ENCODE measurements at regions not wholly inside any gene's neighbourhood (a gene's known extent, or its start where the extent isn't known, plus 50 kb on each side); places are given as distances from the start of the nearest gene placed in this dataset.

DNA sequence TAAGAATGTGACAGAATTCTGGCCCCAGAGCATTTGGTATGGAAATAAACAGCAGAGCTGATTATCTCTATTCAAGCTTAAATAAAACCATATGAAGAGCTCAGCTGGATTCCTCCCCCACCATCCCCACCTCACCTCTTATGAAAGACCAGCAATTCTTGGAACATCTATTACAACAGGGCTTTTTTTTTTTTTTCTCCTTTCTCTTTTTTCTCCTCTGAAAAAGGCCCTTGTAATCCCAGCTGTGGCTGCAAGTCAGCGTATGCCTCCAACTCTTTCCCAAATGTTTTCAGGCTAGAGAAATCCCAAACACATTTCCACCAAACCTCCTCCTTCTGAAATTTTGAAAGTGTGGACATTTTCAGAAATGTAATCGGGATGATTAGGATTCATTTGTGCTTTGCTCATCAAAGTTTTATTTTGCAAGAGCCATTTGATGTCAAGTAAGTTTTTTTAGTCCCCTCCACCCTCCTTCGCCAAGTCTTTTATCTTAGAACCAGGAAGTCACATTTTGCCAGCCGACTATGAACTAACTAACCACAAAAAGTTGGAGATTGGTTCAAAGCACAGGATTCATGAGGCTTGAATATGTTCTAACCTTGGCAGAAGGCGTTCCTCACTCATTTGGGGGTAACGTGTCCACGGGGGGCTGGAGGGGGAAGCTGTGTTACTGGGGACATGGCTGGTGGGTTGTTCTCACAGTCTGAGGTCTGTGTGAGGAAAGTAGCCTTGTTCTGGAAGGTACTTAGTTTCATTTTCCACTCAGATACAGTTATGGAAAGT, 142.0 kb upstream of the PDZRN3 start:
- TF ChIP-seq POLR2A (IDR thresholded peaks at IDR 0.05) (no peak), CTCF (IDR thresholded peaks at IDR 0.05) (no peak)

Data from stomach (tissue), 4 donors.